Adipocyte (in vitro differentiated cells): ENCODE measurements at regions not wholly inside any gene's neighbourhood (a gene's known extent, or its start where the extent isn't known, plus 50 kb on each side); places are given as distances from the start of the nearest gene placed in this dataset.
"Not testable (repeated sequence)": the region's sequence is repeated elsewhere in the genome, so short reads cannot be mapped to it uniquely, and the experiment has no call there.

Experiments
- DNase-seq: peaks from one replicate; pipeline ENCODE4 v3.0.0-alpha.2; 2015; ENCODE audit warnings: low read depth
- H3K27me3 ChIP-seq: replicated peaks from 2 replicates; pipeline ENCODE4 v1.7.0; 2013; ENCODE audit warnings: mild to moderate bottlenecking, low read length, moderate library complexity; ENCODE audit not compliant: control insufficient read depth, insufficient read depth
- H3K36me3 ChIP-seq: 2 replicates; pipeline ENCODE4 v1.7.0; 2013; ENCODE audit warnings: low read length, mild to moderate bottlenecking, moderate library complexity; ENCODE audit not compliant: control insufficient read depth, insufficient read depth, severe bottlenecking
- H3K4me1 ChIP-seq: 2 replicates; pipeline ENCODE4 v1.7.0; 2013; ENCODE audit warnings: mild to moderate bottlenecking, low read length, moderate library complexity; ENCODE audit not compliant: control insufficient read depth, insufficient read depth
- H3K4me3 ChIP-seq: 2 replicates; pipeline ENCODE4 v1.7.0; 2013; ENCODE audit warnings: mild to moderate bottlenecking, low read length, moderate library complexity
- H3K9ac ChIP-seq: 2 replicates; pipeline ENCODE4 v1.7.0; 2013; ENCODE audit warnings: mild to moderate bottlenecking, low read length, moderate library complexity
- H3K9me3 ChIP-seq: 2 replicates; pipeline ENCODE4 v1.7.0; 2013; ENCODE audit warnings: mild to moderate bottlenecking, low read length, moderate library complexity; ENCODE audit not compliant: control insufficient read depth

GRCh38 chr4:160100316-160100715 lies 997.4 kb downstream of the RAPGEF2 start:
- no peaks in the 10 kb centered on the region for H3K27me3 ChIP-seq
- H3K9me3 ChIP-seq = no peaks in the 10 kb centered on the region
- DNase-seq = no peak
- no peak overlapping the region for H3K4me3 ChIP-seq
- no peaks in the 10 kb centered on the region for H3K36me3 ChIP-seq
- H3K9ac ChIP-seq = no peak overlapping the region
- no peaks in the 10 kb centered on the region for H3K4me1 ChIP-seq

- H3K4me1 ChIP-seq = no peaks in the 10 kb centered on the region
- no peak overlapping the region for H3K4me3 ChIP-seq
- H3K9ac ChIP-seq = no peak overlapping the region
- DNase-seq = no peak
- H3K9me3 ChIP-seq = peaks cover 17% of the 10 kb centered on the region
- H3K27me3 ChIP-seq = no peaks in the 10 kb centered on the region
- H3K36me3 ChIP-seq = no peaks in the 10 kb centered on the region
Observed at GRCh38 chr4:160110891-160111290, 1008.0 kb downstream of the RAPGEF2 start.

- DNase-seq = no peak
- H3K9me3 ChIP-seq = peaks cover 15% of the 10 kb centered on the region
- no peaks in the 10 kb centered on the region for H3K4me1 ChIP-seq
- H3K36me3 ChIP-seq = no peaks in the 10 kb centered on the region
- no peak overlapping the region for H3K9ac ChIP-seq
- no peaks in the 10 kb centered on the region for H3K27me3 ChIP-seq
- no peak overlapping the region for H3K4me3 ChIP-seq
Observed at GRCh38 chr4:160117686-160118085, 1014.8 kb downstream of the RAPGEF2 start.

GRCh38 chr4:160125576-160126287 lies 1022.9 kb downstream of the RAPGEF2 start:
- not testable (repeated sequence) for H3K4me3 ChIP-seq, H3K9me3 ChIP-seq, DNase-seq, H3K36me3 ChIP-seq, H3K4me1 ChIP-seq, H3K27me3 ChIP-seq, H3K9ac ChIP-seq

GRCh38 chr4:160127211-160127610 lies 1024.3 kb downstream of the RAPGEF2 start:
- no peak for DNase-seq
- no peaks in the 10 kb centered on the region for H3K4me1 ChIP-seq
- H3K4me3 ChIP-seq = no peak overlapping the region
- H3K36me3 ChIP-seq = no peaks in the 10 kb centered on the region
- peaks cover under 1% of the 10 kb centered on the region for H3K9me3 ChIP-seq
- no peaks in the 10 kb centered on the region for H3K27me3 ChIP-seq
- H3K9ac ChIP-seq = no peak overlapping the region

GRCh38 chr4:160129439-160129838 lies 1026.6 kb downstream of the RAPGEF2 start:
- no peaks in the 10 kb centered on the region for H3K36me3 ChIP-seq
- peak; percentile 0 for DNase-seq

GRCh38 chr4:160136021-160136420 lies 1033.1 kb downstream of the RAPGEF2 start:
- Histone ChIP-seq H3K9me3 (peaks cover 10% of the 10 kb centered on the region), H3K36me3 (no peaks in the 10 kb centered on the region), H3K27me3 (no peaks in the 10 kb centered on the region), H3K9ac (no peak overlapping the region), H3K4me3 (no peak overlapping the region), H3K4me1 (no peaks in the 10 kb centered on the region)
- no peak for DNase-seq

More at GRCh38 chr4:160129439-160129838, 1026.6 kb downstream of the RAPGEF2 start:
- Histone ChIP-seq H3K27me3 (no peaks in the 10 kb centered on the region), H3K9ac (no peak overlapping the region), H3K4me3 (no peak overlapping the region), H3K9me3 (peaks cover 10% of the 10 kb centered on the region), H3K4me1 (no peaks in the 10 kb centered on the region)

GRCh38 chr4:160141206-160141605 lies 1038.3 kb downstream of the RAPGEF2 start:
- Histone ChIP-seq H3K9me3 (no peaks in the 10 kb centered on the region), H3K4me3 (no peak overlapping the region), H3K36me3 (no peaks in the 10 kb centered on the region), H3K9ac (no peak overlapping the region), H3K4me1 (no peaks in the 10 kb centered on the region), H3K27me3 (no peaks in the 10 kb centered on the region)
- DNase-seq = no peak

- no peak overlapping the region for H3K9ac ChIP-seq
- no peaks in the 10 kb centered on the region for H3K36me3 ChIP-seq
- H3K27me3 ChIP-seq = no peaks in the 10 kb centered on the region
- H3K4me3 ChIP-seq = no peak overlapping the region
- DNase-seq = no peak
- no peaks in the 10 kb centered on the region for H3K4me1 ChIP-seq
- no peaks in the 10 kb centered on the region for H3K9me3 ChIP-seq
Observed at GRCh38 chr4:160142579-160142978, 1039.7 kb downstream of the RAPGEF2 start.

GRCh38 chr4:160143574-160143973 lies 1040.7 kb downstream of the RAPGEF2 start:
- Histone ChIP-seq H3K9me3 (no peaks in the 10 kb centered on the region), H3K4me3 (no peak overlapping the region), H3K9ac (no peak overlapping the region), H3K4me1 (no peaks in the 10 kb centered on the region), H3K27me3 (no peaks in the 10 kb centered on the region), H3K36me3 (no peaks in the 10 kb centered on the region)
- DNase-seq = no peak

- no peaks in the 10 kb centered on the region for H3K36me3 ChIP-seq
- DNase-seq = no peak
- H3K27me3 ChIP-seq = no peaks in the 10 kb centered on the region
- H3K4me1 ChIP-seq = no peaks in the 10 kb centered on the region
- H3K4me3 ChIP-seq = no peak overlapping the region
- no peaks in the 10 kb centered on the region for H3K9me3 ChIP-seq
- no peak overlapping the region for H3K9ac ChIP-seq
Observed at GRCh38 chr4:160159457-160159856, 1056.6 kb downstream of the RAPGEF2 start.

- DNase-seq = no peak
- Histone ChIP-seq H3K9ac (no peak overlapping the region), H3K4me1 (no peaks in the 10 kb centered on the region), H3K27me3 (no peaks in the 10 kb centered on the region), H3K4me3 (no peak overlapping the region), H3K9me3 (no peaks in the 10 kb centered on the region), H3K36me3 (no peaks in the 10 kb centered on the region)
Observed at GRCh38 chr4:160161026-160161425, 1058.1 kb downstream of the RAPGEF2 start.
